Peyer's patch (tissue), 4 donors: ENCODE measurements at regions not wholly inside any gene's neighbourhood (a gene's known extent, or its start where the extent isn't known, plus 50 kb on each side); places are given as distances from the start of the nearest gene placed in this dataset.

Source experiments
- DNase-seq, 3 donors: peaks; one replicate each; pipeline ENCODE4 v3.0.0-alpha.2; 2017 to 2019
- H3K27ac ChIP-seq, 4 donors: fragments of 200-600 bp; sonication (generic); one replicate each; pipeline ENCODE4 v1.5.1; 2016 to 2019
- H3K27me3 ChIP-seq, 2 donors: fragments of 200-600 bp; sonication (generic); one replicate each; pipeline ENCODE4 v1.5.1; 2019
- H3K36me3 ChIP-seq, 3 donors: fragments of 200-600 bp; sonication (generic); one replicate each; pipeline ENCODE4 v1.5.1; 2016 to 2019
- H3K4me1 ChIP-seq, 4 donors: fragments of 200-600 bp; sonication (generic); one replicate each; pipeline ENCODE4 v1.5.1; 2016 to 2019
- H3K4me3 ChIP-seq, 4 donors: fragments of 200-600 bp; sonication (generic); 1 replicate in 3 of 4; 2 replicates in 1 of 4; pipeline ENCODE4 v1.5.1; 2016 to 2019; ENCODE audit warnings: mild to moderate bottlenecking in 1 of 4
- H3K9me3 ChIP-seq, 4 donors: fragments of 200-600 bp; sonication (generic); one replicate each; pipeline ENCODE4 v1.5.1; 2016 to 2019; ENCODE audit warnings: mild to moderate bottlenecking in 1 of 4
- POLR2A ChIP-seq, 2 donors: fragments of 450-650 bp; IDR thresholded peaks; one replicate each; pipeline ENCODE4 v1.5.1; 2017; ENCODE audit warnings: antibody characterized with exemption in 2 of 2, mild to moderate bottlenecking in 2 of 2, moderate library complexity in 2 of 2
- TF ChIP-seq, protein P1 (sequence below), 6 experiments: fragments of 450-650 bp in 4 of 6; fragments of 200-600 bp in 2 of 6; sonication (generic) in 1 of 6; IDR thresholded peaks; one replicate each; pipeline ENCODE4 v1.5.1; 2017 to 2019; ENCODE audit warnings: antibody characterized with exemption in 6 of 6, mild to moderate bottlenecking in 3 of 6, moderate library complexity in 1 of 6

DNA sequence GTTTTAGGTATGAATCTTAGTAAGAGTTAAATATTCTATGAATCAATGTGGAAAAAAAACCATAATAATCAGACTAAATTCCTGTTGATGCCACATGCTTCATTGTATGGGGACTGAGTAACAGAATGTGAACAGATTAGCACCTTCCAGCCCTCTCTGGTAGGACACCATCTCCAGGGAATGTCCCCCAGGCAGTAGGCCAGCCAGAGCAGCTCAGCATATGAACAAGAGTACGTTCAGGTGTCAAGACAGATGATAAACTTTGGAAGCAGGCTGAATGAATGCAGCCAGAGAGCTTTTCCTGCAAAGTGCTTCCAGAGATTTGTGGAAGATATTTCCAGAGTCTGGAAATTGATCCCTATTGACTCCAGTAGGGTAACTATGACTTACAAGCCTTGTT, 204.4 kb downstream of the RPS29 start:
- H3K4me3 ChIP-seq: no peak overlapping the region
- H3K27me3 ChIP-seq: no peaks in the 10 kb centered on the region
- H3K9me3 ChIP-seq: no peaks in the 10 kb centered on the region
- DNase-seq: no peak
- no peaks in the 10 kb centered on the region for H3K36me3 ChIP-seq
- H3K4me1 ChIP-seq: no peaks in the 10 kb centered on the region
- no peak overlapping the region for H3K27ac ChIP-seq
- TF ChIP-seq POLR2A (IDR thresholded peaks at IDR 0.05): no peak
- TF ChIP-seq, protein P1, sequence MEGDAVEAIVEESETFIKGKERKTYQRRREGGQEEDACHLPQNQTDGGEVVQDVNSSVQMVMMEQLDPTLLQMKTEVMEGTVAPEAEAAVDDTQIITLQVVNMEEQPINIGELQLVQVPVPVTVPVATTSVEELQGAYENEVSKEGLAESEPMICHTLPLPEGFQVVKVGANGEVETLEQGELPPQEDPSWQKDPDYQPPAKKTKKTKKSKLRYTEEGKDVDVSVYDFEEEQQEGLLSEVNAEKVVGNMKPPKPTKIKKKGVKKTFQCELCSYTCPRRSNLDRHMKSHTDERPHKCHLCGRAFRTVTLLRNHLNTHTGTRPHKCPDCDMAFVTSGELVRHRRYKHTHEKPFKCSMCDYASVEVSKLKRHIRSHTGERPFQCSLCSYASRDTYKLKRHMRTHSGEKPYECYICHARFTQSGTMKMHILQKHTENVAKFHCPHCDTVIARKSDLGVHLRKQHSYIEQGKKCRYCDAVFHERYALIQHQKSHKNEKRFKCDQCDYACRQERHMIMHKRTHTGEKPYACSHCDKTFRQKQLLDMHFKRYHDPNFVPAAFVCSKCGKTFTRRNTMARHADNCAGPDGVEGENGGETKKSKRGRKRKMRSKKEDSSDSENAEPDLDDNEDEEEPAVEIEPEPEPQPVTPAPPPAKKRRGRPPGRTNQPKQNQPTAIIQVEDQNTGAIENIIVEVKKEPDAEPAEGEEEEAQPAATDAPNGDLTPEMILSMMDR (IDR thresholded peaks at IDR 0.05): no peak

DNA sequence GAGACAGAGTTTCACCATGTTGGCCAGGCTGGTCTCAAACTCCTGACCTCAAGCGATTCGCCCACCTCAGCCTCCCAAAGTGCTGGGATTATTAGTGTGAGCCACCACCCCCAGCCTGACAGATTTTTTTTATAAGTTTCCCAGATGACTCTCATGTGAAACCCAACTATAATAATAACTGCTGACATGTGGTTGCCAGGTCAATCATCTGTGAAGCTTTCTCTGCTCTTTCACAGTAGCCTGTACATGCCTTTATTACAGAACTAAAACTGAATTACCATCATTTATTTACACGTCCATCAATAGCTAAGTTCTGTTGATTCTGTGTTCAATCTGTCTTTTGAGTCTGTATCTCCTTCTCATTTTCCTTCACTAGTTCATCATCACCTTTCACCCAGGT, 218.5 kb downstream of the RPS29 start:
- no peak overlapping the region for H3K27ac ChIP-seq
- no peaks in the 10 kb centered on the region for H3K9me3 ChIP-seq
- H3K4me3 ChIP-seq: no peak overlapping the region
- H3K27me3 ChIP-seq: no peaks in the 10 kb centered on the region
- DNase-seq: no peak
- H3K4me1 ChIP-seq: no peaks in the 10 kb centered on the region
- no peak for TF ChIP-seq POLR2A (IDR thresholded peaks at IDR 0.05)
- TF ChIP-seq, protein P1 (IDR thresholded peaks at IDR 0.05): no peak
- H3K36me3 ChIP-seq: no peaks in the 10 kb centered on the region

DNA sequence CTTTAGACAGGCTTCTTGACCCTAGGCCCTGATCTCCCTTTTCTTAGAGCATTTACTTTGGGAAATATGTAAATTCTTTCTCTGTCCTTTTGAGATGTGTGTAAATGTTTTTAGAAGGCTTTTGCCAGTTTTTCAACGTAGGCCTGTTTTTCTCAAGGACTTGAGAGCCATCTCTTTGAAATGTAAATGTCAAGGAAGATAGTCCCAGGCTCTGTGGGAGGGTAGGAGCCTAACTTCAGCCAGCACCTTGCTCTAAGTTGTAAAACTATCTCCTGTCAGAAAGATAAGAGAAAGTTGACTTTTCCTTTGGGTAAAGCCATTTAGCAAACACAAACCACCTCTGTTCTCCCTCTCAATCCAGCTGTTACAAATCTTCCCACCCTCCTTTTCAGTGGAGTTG, 219.8 kb downstream of the RPS29 start:
- no peaks in the 10 kb centered on the region for H3K36me3 ChIP-seq
- no peaks in the 10 kb centered on the region for H3K9me3 ChIP-seq
- no peaks in the 10 kb centered on the region for H3K27me3 ChIP-seq
- H3K27ac ChIP-seq: no peak overlapping the region
- no peaks in the 10 kb centered on the region for H3K4me1 ChIP-seq
- DNase-seq: no peak
- no peak for TF ChIP-seq POLR2A (IDR thresholded peaks at IDR 0.05)
- TF ChIP-seq, protein P1 (IDR thresholded peaks at IDR 0.05): no peak
- H3K4me3 ChIP-seq: no peak overlapping the region

DNA sequence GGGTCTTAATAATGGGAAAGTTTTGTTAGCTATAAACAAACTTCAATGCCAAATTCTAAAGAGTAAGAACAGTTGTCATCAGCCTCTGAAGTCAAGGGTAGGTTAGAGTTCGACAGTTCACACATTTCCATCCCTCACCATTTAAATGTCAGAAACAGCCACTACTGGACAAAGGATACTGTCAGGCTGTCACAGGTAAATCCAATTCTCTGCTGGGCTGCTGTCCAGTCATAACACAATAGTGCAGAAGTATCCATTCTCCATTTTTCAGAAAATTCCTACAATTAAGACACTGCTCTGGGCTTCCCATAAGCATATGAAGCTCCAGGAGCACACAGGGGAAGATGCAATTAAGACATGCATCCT, 221.4 kb downstream of the RPS29 start:
- Histone ChIP-seq H3K36me3 (no peaks in the 10 kb centered on the region), H3K27ac (no peak overlapping the region), H3K4me1 (no peaks in the 10 kb centered on the region), H3K27me3 (no peaks in the 10 kb centered on the region), H3K4me3 (no peak overlapping the region), H3K9me3 (no peaks in the 10 kb centered on the region)
- DNase-seq: no peak
- TF ChIP-seq POLR2A (IDR thresholded peaks at IDR 0.05): no peak
- TF ChIP-seq, protein P1 (IDR thresholded peaks at IDR 0.05): no peak

DNA sequence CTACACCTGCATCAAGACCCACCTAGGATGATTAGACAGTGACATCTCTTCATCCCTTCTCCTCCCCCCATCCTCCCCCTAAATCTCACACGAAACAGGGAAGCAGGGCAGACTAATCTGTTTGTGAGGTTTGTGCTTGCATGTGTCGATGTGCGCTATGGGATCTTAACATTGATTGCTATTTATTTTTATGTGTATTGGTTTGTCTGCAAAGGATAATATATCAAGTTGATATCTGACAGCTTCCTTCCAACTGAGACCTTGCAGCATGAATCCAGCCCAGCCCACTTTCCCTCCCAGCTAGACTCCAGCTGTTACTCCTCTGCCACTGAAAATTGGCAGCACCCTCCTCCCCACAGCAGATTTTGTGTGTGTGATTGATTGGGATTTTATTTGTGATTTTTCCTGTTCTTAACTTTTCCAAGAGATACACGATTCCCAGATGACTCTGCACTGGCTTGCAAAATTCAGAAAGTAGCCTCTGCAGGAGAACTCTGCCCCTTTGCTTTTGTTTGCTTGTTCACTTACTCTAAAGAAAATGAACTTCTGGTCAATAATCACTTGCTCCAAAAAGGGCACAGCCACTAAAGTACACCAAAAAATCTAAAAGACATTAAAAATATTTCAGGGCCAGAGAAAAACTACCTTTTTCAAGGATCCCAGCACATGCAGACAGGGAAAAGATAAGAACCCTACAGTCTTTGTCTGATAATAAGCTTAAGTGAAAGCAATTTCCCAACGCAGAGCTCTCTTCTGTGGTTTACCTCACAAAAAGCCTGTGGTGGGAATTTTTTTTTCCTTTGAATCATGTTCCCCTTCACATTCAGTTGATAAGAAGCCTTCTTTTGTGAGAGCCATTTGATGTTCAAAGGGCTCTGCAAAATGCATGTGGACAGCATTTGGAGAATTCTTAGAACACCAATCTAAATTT, 222.1 kb downstream of the RPS29 start:
- H3K9me3 ChIP-seq: no peaks in the 10 kb centered on the region
- H3K4me3 ChIP-seq: no peak overlapping the region
- H3K27ac ChIP-seq: no peak overlapping the region
- H3K4me1 ChIP-seq: no peaks in the 10 kb centered on the region
- no peaks in the 10 kb centered on the region for H3K36me3 ChIP-seq
- no peaks in the 10 kb centered on the region for H3K27me3 ChIP-seq
- TF ChIP-seq POLR2A (IDR thresholded peaks at IDR 0.05): no peak
- TF ChIP-seq, protein P1 (IDR thresholded peaks at IDR 0.05): no peak
- DNase-seq: no peak
